ENCODE measurements at regions not wholly inside any gene's neighbourhood (a gene's known extent, or its start where the extent isn't known, plus 50 kb on each side); places are given as distances from the start of the nearest gene placed in this dataset.
"Not testable (repeated sequence)": the region's sequence is repeated elsewhere in the genome, so short reads cannot be mapped to it uniquely, and the experiment has no call there.

DNA sequence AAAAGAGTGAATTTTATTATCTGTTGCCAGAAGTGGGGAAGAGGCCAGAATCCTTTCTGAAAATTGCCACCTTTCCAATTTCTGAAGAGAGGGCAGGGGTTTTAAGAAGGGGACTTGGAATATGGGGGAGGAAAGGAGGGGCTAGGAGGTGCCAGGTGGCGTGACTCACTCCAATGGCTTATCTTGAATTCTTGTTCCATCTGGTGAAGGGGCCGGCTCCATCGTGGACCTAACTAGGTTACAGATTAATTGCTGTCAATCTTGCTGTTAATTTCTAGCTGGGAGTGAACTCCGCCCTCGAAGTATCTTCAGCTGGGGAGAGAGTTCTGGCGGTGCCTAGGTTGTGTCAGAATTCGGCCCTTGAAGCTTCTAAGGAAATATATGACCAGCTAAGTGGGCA, 138.7 kb downstream of the YTHDC2 start:
- DNase-seq, result no peak

- no peak for DNase-seq
Measured at GRCh38 chr5:113654828-113655227, 141.3 kb downstream of the YTHDC2 start.

DNA sequence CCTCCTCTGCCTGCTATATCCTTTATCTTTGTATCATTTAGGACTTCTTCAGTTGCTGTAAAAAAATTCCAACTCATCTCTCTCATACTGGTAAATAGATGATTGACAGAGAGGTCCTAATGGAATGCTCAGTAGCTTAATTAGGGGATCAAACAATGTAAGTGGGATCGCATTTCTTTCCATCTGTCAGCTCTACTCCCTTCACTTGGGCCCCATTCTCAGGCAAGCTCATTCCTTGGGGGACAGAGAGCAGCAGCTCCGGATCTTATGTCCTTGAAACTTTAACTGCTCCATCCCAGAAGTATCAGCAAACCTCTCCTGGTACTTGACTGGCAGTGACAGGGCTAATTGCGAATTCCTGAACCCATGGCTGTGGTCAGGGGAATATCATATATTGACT, 146.7 kb downstream of the YTHDC2 start:
- peak; percentile 24 for DNase-seq

DNA sequence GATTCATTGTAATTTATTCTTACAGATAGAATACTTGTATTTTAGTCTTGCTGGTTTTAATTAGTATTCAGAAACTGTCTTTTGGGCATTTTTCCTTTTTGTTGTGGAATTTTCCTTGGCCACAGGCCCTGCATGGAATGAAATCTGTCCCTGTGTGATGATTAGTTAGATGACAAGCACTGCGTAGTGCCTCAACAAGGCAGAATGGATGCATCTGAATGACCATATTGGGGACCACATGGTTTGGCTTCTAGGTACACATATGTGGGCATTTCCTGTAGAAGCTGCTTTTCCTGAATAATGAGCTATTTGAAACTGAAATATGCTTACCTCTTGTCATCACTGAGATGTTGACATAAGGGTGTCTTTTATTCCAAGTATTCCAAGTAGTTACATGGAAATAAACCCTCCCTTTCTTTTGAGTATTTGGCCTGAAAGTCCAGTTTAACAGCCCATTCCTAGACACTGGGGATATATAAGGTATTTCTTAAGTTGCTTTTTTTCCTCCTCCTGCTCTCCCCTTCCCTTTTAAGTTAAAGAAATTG, 147.3 kb downstream of the YTHDC2 start:
- DNase-seq, result peak; percentile 3

DNA sequence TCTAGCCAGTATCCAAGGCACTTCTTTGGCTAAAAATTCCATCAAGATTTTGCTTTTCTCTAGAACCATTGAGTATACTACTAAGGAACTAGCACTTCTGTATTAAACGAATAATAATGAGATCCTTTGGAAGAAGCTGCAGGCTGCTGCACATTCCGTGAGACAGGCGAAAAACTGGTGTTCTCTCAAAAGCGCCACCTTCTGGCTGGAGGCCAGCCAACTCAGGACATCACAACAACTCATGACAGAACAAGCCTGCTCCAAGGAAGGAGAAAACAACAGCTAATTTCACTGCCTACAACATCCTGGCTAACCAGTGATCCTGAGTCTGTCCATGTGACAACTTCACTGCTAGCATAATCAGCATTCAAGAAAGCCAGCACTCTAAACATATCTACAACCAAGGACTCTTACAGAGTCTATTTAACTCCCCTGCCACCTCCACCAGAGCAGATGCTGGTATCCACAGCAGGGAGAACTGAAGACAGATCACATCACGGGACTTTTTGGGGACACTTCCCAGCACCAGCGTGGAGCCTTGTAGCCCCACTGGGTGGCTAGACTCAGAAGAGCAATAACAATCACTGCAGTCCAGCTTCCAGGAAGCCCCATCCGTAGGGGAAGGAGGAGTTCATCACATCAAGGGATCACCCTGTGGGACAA, 150.5 kb downstream of the YTHDC2 start:
- DNase-seq, result no peak

- DNase-seq, result no peak
Measured at GRCh38 chr5:113673041-113673440, 159.5 kb downstream of the YTHDC2 start.

GRCh38 chr5:113675166-113675565, 161.7 kb downstream of the YTHDC2 start:
- DNase-seq, result no peak

DNA sequence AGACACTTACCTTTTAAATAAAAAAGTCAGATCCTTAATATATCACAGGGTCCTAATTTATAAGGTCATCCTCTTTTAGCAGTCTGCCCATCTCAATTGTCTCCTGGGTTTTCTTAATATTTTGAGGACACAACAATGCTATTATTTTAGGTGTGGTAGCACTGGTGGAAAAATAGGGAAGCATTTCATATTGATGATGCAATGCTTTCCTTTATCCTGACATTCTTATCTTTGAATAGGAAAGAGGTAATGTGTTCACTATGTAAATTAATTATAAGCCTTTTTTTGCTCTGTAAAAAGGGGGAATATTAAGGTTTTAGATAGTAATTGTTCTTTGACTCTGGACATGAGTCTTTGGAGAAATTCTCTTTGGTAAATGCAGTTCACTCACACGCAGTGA, 164.7 kb downstream of the YTHDC2 start:
- DNase-seq, result no peak

DNA sequence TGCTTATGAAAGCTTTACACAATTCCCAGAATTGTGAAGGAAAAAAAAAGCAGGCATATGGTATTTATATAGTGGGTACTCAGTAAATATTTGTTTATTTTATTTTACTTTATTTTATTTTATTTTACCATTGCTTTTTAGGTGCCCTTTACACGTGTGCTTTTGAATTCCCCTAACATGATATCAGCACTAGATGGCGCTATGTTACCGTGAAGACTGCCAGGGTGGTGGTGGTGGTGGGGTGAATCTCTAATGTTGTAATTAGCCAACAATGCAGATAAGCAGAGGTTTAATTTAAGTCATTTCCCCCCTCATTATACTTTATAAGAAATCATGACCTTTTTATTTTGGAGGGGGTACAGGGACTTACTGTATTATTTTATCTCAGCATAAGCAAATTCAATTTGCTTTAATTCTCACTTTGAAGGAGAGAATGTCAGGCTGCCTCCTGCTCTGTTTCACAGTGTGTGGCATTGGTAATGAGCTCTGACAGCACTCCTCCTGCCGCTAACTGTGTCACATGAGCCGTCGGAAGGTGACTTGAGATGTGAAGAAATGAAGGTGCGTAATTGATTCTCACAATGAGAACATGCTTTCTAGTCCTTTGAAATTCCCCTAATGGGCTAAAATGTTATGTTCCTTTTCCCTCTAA, 165.6 kb downstream of the YTHDC2 start:
- peak; percentile 70 for DNase-seq

DNA sequence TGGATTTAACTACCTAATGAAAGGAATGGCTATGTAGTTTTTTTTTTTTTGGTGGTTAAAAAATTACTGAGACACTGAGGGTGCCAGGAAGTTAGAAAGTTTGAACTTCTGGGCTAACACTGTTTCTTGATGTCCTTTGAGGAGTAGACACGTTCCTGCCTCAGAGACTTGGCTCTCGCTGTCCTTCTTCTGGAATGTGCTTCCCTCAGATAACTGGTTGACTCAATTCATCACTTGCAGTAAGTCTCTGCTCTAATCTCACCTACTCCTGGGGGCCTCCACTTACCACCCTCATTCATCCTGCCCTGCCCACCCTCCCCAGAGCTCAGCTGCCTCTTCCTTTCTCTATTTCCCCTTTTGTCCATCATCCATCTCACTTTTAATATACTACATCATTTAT, 167.0 kb downstream of the YTHDC2 start:
- DNase-seq, result no peak

- DNase-seq, result peak; percentile 11
Measured at GRCh38 chr5:113682497-113683136, 169.1 kb downstream of the YTHDC2 start.

DNA sequence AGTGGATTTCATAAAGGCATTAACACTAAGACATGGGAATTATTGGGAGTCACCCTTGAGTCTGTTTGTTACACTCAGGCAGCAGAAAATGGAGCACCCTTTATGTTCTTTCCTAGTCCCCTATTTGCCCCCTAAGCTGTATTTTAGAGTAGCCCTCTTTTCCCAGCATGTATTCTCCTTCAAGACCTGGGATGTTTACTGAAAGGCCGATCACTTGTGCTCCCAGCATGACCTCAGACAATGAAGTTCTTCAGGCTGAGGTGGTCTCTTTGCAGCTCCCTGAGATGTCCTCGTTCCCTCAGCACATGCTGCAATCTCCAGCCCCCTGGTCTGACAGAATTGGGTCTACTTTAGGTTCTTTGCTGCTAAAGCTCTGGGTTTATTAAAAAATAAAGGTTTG, 169.7 kb downstream of the YTHDC2 start:
- DNase-seq, result no peak

DNA sequence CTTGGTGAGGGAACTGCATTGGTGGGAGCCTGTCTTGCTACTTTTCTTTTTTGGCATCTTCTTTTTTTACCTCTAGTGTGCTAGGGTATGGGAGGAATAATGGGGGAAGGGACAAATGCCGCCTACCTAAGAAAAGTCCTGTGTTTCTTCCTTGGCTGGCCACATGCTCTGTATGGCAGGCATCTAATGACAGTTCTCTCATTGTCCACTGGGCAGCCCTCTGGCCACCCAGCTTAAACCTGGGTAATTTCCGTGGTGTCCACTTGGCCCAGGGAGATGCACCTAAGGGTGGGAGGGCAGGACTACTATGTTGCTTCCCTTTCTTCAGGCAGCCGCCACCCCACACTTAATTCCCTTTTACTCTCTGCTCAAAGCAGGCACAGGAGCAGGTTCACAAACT, 173.1 kb downstream of the YTHDC2 start:
- no peak for DNase-seq

DNA sequence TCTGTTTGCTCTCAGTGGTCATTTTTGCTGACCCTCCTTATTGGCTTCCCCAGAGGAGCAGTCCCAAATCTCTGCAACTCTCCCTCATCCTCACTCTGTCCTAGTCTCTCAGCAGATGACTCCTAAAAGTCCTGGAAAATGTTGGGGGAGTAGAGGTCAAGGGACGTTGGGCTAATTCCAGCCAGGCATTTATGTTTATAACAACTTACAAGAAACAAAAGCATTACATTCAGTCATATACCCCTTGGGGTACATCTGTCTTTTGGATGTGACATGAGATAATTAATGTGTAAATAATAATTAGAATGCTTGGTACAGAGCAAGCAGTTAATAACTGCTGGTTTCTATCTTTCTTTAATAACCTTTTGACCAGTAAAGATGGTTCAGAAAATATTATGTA, 176.2 kb downstream of the YTHDC2 start:
- no peak for DNase-seq

- peak; percentile 1 for DNase-seq
Measured at GRCh38 chr5:113692466-113692865, 179.0 kb downstream of the YTHDC2 start.

DNA sequence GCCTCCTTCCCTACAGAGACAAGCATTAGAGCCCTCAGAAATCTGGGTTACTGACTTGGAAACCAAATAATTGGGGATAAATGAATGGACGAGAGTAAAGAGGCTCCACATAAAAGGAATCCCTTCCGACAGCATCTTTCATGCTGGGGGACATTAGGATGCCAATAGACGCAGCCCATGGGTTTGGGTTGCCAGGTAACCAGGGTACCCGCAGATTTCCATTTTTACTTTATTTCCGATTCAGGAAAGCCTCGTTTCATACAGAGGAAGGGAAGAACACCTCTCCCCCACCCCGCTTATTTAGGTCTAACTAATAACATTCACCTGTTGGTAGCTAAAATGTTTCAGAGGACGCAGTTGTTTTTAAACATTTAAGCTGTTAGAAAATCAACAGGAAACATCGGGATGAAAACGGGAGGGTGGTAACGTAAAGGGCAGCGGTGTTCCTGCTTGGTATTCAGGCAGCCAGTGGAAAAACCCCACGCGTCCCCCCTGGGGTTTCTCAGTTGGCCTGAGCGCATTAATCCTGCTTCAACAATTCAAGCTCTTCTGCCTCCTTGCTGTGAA, 179.5 kb downstream of the YTHDC2 start:
- DNase-seq, result peak; percentile 8

- DNase-seq, result no peak
Measured at GRCh38 chr5:113693701-113694100, 180.2 kb downstream of the YTHDC2 start.

- DNase-seq, result no peak
Measured at GRCh38 chr5:113694576-113694975, 181.1 kb downstream of the YTHDC2 start.

DNA sequence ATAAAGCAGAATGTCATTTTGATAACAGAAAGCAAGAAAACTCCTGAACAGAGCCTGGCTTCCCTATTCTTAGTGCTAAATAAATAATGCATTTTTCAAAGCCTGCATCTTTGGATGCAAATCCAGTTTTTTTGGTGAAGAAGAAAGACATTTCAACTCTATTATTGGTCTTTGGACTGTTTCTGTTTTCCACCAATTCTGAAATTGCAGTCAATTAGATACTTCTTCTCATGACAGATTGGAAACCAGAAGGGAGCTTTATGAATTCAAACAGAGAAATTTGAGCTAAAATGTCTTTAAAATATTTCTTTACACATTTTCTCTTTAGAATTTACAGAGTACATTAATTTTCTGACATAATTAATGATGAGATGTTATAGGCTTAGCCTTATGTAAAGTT, 189.8 kb downstream of the YTHDC2 start:
- no peak for DNase-seq

DNA sequence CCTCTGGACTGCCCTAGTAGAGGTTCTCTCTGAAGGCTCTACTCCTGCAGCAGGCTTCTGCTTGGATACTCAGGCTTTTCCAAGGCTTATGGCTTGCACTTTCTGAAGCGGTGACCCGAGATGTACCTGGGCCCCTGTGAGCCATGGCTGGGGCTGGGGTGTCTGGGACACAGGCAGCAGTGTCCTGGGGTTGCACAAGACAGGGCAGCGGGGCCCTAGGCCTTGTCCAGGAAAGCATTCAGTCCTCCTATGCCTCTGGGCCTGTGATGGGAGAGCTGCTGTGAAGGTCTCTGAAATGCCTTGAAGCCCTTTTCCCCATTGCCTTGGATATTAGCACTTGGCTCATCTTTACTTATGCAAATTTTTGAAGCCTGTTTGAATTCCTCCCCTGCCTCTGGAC, 192.2 kb downstream of the YTHDC2 start:
- no peak for DNase-seq

- DNase-seq, result no peak
Measured at GRCh38 chr5:113713051-113713450, 199.6 kb downstream of the YTHDC2 start.

- DNase-seq, result not testable (repeated sequence)
Measured at GRCh38 chr5:113715921-113716320, 202.4 kb downstream of the YTHDC2 start.

- no peak for DNase-seq
Measured at GRCh38 chr5:113719549-113719948, 206.1 kb downstream of the YTHDC2 start.
